ENCODE measurements at regions not wholly inside any gene's neighbourhood (a gene's known extent, or its start where the extent isn't known, plus 50 kb on each side); places are given as distances from the start of the nearest gene placed in this dataset.

- no peak for TF ChIP-seq EZH2 (IDR thresholded peaks at IDR 0.05; ENCODE audit: borderline replicate concordance, low read depth, low read length, poor library complexity, severe bottlenecking)
- BruUV-seq (replicated peaks) = no TSS peak
- H3K27me3 ChIP-seq (replicated peaks; ENCODE audit: insufficient read depth, low read depth, low read length, poor library complexity) = no peaks in the 10 kb centered on the region
- POLR2A ChIA-PET (ENCODE audit: low non-redundant PET) = no interaction called here
- no peaks in the 10 kb centered on the region for H3K4me1 ChIP-seq (ENCODE audit: insufficient read depth, low read length, poor library complexity, severe bottlenecking)
- CTCF ChIA-PET = no interaction called here
- intact Hi-C loops (cut with micrococcal nuclease; ENCODE audit: unreplicated experiment) = no loop called here
- H3K9me3 ChIP-seq (ENCODE audit: low read depth, low read length, poor library complexity, severe bottlenecking) = no peaks in the 10 kb centered on the region
- H3K4me3 ChIP-seq (ENCODE audit: low read depth, low read length, poor library complexity, severe bottlenecking) = no peak overlapping the region
- H3K27ac ChIP-seq (ENCODE audit: low read depth, low read length, poor library complexity, severe bottlenecking) = no peak overlapping the region
- DNase-seq (ENCODE audit: low spot score) = no peak
- H3K36me3 ChIP-seq (ENCODE audit: insufficient read depth, low read length, poor library complexity, severe bottlenecking) = no peaks in the 10 kb centered on the region
Observed at GRCh38 chrX:93528917-93529316, 144.5 kb downstream of the NAP1L3 start.

All from A673 (cell line).